ENCODE measurements at regions not wholly inside any gene's neighbourhood (a gene's known extent, or its start where the extent isn't known, plus 50 kb on each side); places are given as distances from the start of the nearest gene placed in this dataset.

- TF ChIP-seq CTCF (IDR thresholded peaks at IDR 0.05) (no peak), POLR2A (IDR thresholded peaks at IDR 0.05) (no peak)
Observed at GRCh38 chr18:57930476-57930875, 113.5 kb upstream of the NEDD4L start.

All from breast epithelium (tissue), 3 donors.